HG03103 (cell line): ENCODE measurements at regions not wholly inside any gene's neighbourhood (a gene's known extent, or its start where the extent isn't known, plus 50 kb on each side); places are given as distances from the start of the nearest gene placed in this dataset.

Experiments
- ATAC-seq: cut with Tn5 transposase; IDR thresholded peaks from one replicate; pipeline ENCODE4 v1.9.1; 2021; ENCODE audit warnings: low read depth; ENCODE audit not compliant: unreplicated experiment

DNA sequence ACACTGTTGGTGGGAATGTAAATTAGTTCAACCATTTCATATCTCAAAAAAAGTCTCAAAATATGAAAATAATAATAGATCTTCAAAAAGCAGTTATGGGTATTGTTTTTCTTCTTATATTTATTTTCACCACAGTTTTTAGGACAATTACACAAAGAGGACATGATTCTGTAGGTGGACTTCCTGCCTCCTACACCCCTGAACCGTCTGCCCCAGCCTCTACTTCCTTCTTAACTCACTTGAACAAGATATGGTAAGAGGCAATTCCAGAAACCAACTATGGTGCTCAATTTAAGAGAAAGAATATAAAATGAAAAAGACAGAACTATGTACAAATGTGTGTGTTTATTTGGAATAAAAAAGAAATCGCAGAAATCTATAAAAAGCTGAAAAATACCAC, 74.1 kb upstream of the MON1B start:
- no peak for ATAC-seq

DNA sequence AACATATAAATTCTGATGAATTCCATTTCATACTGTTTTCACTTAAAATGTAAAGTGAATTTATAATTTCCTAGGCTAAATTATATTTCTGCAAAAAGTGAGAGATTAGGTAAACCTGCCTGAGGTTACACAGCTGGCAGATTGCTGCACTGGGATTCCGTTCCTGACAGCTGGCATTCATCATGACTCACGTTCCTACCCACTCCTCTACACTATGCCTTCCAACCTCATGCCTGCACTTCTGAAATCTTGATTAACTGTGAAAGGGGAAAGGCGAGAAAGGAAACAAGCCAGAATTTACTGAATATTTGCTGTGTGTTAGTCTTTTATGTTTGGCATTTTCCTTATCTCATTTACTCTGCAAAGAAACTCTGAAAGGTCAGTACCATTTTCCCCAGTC, 73.3 kb upstream of the MON1B start:
- ATAC-seq: no peak

DNA sequence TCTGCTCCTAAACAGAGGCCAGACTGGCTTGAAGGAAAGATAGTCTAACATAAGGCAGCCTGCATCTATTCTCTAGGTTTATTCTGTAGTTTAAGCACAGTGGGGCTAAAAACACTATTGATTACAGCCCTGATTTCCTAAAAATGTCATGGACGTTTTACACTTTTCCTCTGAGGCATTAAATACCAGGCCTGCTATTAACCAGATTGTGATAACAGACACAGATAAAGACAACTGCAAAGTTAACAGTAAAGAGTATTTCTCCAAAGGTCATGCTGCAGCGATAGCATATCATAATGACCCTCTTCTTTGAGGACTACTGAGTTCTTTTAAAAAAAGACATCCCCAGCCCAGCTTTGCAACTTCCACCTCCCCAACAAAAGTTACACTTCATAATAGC, 59.6 kb upstream of the MON1B start:
- ATAC-seq: no peak

DNA sequence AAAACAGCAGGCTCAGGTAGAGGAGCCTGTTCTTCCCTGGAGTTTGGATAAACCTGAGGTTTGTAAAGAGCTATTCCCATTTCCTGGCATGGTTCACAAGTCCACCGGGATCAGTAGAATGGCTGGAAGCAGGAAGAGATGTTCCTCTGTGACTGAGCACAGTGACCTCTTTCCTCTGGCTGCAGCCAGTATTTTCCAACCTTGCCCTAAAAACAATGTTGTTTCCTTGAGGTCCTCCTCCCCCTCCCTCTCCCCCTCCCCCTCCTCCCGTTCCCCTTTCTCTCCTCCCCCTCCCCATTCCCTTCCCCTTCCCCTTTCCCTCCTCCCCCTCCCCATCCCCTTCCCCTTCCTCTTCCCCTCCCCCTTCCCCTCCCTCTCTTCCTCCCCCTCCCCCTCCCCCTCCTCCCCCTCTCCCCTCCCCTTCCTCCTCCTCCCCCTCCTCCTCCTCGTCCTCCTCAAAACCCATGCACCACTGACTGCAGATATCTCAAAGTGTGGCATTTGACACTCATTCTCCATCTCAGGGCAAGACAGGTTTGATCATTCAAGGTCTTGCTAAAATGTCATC, 58.9 kb upstream of the MON1B start:
- no peak for ATAC-seq

DNA sequence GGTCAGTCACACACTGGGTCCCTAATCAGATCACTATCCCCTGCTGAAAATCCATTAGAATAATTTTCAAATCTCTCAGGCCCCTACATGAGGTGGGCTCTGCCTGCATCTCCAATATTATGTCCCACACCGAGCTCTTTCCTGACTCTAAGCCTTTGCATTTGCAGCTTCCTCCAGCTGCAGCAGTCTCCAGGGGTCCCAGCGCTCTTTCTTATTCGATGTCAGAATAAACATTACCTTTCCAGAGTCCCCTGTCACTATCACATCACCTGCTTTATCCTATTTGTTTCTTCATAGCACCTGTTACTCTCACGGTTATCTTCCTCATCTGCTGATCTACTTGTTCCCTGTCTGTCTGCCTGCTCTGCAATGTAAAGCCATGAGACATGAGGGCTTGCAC, 57.3 kb upstream of the MON1B start:
- no peak for ATAC-seq

DNA sequence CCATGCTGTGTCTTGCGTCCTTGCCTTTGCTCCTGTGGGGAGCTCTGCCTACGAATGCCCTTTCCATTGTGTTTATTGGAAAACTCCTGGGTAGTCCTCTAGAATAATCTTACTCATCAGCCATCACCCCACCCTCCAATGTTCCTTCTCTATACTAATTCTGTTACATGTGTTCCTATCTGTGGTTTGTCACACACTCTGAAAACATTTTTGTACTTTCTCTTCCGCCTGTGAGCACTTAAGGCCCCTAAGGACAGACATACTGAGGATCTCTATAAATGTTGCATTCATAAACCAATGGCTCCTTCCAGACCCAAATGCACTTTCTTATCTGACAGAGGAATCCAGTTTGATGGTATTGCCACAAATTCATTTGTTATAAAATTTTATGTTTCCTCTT, 53.9 kb upstream of the MON1B start:
- no peak for ATAC-seq
